HG03442 (cell line): ENCODE measurements at regions not wholly inside any gene's neighbourhood (a gene's known extent, or its start where the extent isn't known, plus 50 kb on each side); places are given as distances from the start of the nearest gene placed in this dataset.

ENCODE experiments used
- ATAC-seq: cut with Tn5 transposase; IDR thresholded peaks from one replicate; pipeline ENCODE4 v1.9.1; 2021; ENCODE audit warnings: mild to moderate bottlenecking, moderate library complexity; ENCODE audit not compliant: unreplicated experiment

GRCh38 chr9:126151031-126151685, 175.5 kb upstream of the MVB12B start:
- ATAC-seq: no peak

- ATAC-seq: no peak
Measured at GRCh38 chr9:126151686-126152134, 174.9 kb upstream of the MVB12B start.

- no peak for ATAC-seq
Measured at GRCh38 chr9:126152622-126153362, 173.8 kb upstream of the MVB12B start.

- no peak for ATAC-seq
Measured at GRCh38 chr9:126153382-126153781, 173.2 kb upstream of the MVB12B start.

- no peak for ATAC-seq
Measured at GRCh38 chr9:126154182-126154827, 172.3 kb upstream of the MVB12B start.

- no peak for ATAC-seq
Measured at GRCh38 chr9:126154869-126155268, 171.8 kb upstream of the MVB12B start.

GRCh38 chr9:126155756-126156664, 170.6 kb upstream of the MVB12B start:
- ATAC-seq: no peak

GRCh38 chr9:126156898-126157297, 169.7 kb upstream of the MVB12B start:
- ATAC-seq: no peak

GRCh38 chr9:126157423-126157822, 169.2 kb upstream of the MVB12B start:
- no peak for ATAC-seq

GRCh38 chr9:126157826-126158587, 168.6 kb upstream of the MVB12B start:
- no peak for ATAC-seq

- ATAC-seq: no peak
Measured at GRCh38 chr9:126158588-126159429, 167.8 kb upstream of the MVB12B start.

GRCh38 chr9:126159430-126160060, 167.1 kb upstream of the MVB12B start:
- ATAC-seq: no peak

GRCh38 chr9:126160067-126160853, 166.4 kb upstream of the MVB12B start:
- no peak for ATAC-seq

- ATAC-seq: no peak
Measured at GRCh38 chr9:126160854-126161329, 165.7 kb upstream of the MVB12B start.

- ATAC-seq: no peak
Measured at GRCh38 chr9:126162611-126163381, 163.8 kb upstream of the MVB12B start.

- no peak for ATAC-seq
Measured at GRCh38 chr9:126164796-126165525, 161.7 kb upstream of the MVB12B start.
